ENCODE measurements at regions not wholly inside any gene's neighbourhood (a gene's known extent, or its start where the extent isn't known, plus 50 kb on each side); places are given as distances from the start of the nearest gene placed in this dataset.

DNA sequence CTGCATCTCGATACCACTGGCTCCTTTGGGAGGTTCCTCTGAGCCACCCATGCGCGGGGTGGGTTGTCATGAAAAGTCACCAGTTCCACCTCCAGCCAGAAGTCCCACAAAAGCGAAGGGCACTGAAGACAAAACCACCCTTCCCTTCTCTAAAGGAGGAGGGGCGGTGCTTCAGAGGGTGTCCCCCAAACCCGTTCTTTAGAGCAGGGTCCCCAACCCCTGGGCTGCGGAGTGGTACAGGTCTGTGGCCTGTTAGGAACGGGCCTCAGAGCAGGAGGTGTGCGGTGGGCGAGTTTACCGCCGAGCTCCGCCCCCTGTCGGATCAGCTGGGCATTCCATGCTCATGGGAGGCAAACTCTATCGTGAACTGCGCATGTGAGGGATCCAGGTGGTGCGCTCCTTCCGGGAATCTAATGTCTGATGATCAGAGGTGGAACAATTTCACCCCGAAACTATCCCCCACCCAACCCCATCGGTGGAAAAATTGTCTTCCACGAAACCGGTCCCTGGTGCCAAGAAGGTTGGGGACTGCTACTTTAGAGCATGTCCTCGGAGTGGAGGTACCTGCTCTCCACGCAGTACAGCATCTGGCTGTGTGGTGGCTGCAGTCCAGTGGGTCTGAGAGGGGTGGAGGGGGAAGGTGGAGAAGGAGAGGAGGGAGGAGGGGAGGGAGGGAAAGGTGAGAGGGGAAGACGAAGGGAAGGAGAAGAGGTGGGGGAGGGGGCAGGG is 72.9 kb upstream of the SEPTIN5 start:
- no peak overlapping the region for H3K4me3 ChIP-seq
- H3K9ac ChIP-seq: no peak overlapping the region
- no peak overlapping the region for H3K4me2 ChIP-seq
- H3K9me3 ChIP-seq (replicated peaks in 1 of 11): peaks cover 4 to 12% (median 8%) of the 10 kb centered on the region in 11 experiments
- TF ChIP-seq Cebpa-rat (IDR thresholded peaks at IDR 0.05): no peak
- H3K27me3 ChIP-seq: no peaks in the 10 kb centered on the region
- H3K27ac ChIP-seq: no peak overlapping the region
- H3K36me3 ChIP-seq: no peaks in the 10 kb centered on the region
- no peaks in the 10 kb centered on the region for H4K20me1 ChIP-seq
- H3K4me1 ChIP-seq: peaks cover 0 to 25% (median 16%) of the 10 kb centered on the region in 10 experiments; a peak in 18 of 20 replicates

DNA sequence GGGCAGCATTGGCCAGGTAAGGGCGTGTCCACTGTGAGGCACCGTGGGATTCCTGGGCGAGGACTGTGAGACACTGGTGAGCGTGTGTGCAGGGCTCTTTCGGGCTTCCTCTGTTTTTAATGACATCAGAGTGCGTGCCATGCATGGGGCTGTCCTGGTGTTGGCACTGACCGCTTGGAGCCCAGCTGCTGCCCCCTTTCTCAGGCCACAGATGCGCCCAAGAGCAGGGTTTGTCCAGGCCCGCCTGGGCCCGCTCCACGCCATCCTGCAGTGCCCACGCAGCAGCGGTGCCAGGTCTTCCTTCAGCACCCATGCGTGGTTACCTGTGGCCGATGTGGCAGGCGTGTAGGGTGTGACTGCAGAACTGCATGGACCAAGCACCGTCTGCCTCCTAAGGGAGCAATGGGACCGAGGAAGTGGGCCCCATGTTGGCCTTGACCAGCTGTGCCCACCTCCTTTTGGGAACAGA is 72.3 kb upstream of the SEPTIN5 start:
- H3K4me2 ChIP-seq: no peak overlapping the region
- H4K20me1 ChIP-seq: no peaks in the 10 kb centered on the region
- no peak overlapping the region for H3K9ac ChIP-seq
- H3K4me3 ChIP-seq: no peak overlapping the region
- H3K9me3 ChIP-seq (replicated peaks in 1 of 11): peaks cover 10 to 18% (median 14%) of the 10 kb centered on the region in 11 experiments
- H3K27me3 ChIP-seq: no peaks in the 10 kb centered on the region
- TF ChIP-seq Cebpa-rat (IDR thresholded peaks at IDR 0.05): no peak
- no peaks in the 10 kb centered on the region for H3K36me3 ChIP-seq
- H3K4me1 ChIP-seq: peaks cover 0 to 25% (median 16%) of the 10 kb centered on the region in 10 experiments; a peak in 18 of 20 replicates
- H3K27ac ChIP-seq: no peak overlapping the region

DNA sequence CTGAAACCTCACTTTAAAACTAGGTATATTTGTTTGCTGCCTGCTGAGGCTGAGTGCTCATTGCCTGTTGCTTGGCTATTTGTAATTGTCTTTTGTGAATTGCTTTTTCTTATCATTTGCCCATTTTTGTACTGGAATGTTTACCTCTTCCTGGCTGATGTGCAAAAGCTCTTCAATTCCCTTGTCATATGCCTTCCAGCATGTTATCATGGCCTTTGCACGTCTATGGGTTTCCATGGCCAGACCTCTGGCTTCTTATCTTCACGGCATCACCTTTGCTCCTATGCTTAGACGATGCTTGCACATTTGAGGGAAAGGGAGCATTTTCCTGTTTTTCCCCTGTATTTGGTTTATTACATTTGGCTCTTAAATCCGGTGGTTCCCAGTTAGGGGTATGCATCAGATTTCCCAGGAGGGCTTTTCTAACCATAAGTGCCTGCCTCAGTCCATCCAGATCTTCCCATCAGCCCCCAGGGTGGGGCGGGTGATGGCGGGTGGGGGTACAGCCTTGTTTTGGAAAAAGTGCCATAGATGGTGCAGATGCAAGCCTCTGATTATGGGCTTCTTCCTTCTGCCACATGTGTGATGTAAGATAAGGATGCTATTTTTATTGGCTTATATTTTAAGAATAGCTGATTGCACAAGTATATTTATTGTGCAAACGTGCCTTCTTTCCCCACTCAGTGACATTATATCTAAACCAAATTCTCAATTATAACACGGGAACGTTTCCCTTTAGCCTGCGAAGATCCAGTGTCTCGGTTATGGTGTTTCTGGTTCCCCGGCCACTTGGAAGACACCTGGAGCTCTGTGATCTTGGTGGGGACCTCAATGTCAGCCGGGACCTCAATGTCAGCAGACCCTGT is 70.6 kb upstream of the SEPTIN5 start:
- peak overlapping the region in 7 of 11 experiments; percentile 19 to 60 (median 45); a peak in 9 of 22 replicates for H3K27ac ChIP-seq
- TF ChIP-seq Cebpa-rat (IDR thresholded peaks at IDR 0.05): peak in 1 of 11 experiments; percentile 26; a peak in 1 of 22 replicates
- H3K4me1 ChIP-seq: peaks cover 0 to 23% (median 16%) of the 10 kb centered on the region in 10 experiments; a peak in 18 of 20 replicates
- peaks cover 26 to 34% (median 30%) of the 10 kb centered on the region in 11 experiments for H3K9me3 ChIP-seq (replicated peaks in 1 of 11)
- H3K4me3 ChIP-seq: no peak overlapping the region
- no peaks in the 10 kb centered on the region for H4K20me1 ChIP-seq
- H3K4me2 ChIP-seq: peak overlapping the region in 10 of 11 experiments; percentile 34 to 66 (median 49); a peak in 19 of 22 replicates
- H3K36me3 ChIP-seq: no peaks in the 10 kb centered on the region
- H3K27me3 ChIP-seq: no peaks in the 10 kb centered on the region
- H3K9ac ChIP-seq: peak overlapping the region in 1 of 11 experiments; percentile 21; a peak in 1 of 22 replicates

DNA sequence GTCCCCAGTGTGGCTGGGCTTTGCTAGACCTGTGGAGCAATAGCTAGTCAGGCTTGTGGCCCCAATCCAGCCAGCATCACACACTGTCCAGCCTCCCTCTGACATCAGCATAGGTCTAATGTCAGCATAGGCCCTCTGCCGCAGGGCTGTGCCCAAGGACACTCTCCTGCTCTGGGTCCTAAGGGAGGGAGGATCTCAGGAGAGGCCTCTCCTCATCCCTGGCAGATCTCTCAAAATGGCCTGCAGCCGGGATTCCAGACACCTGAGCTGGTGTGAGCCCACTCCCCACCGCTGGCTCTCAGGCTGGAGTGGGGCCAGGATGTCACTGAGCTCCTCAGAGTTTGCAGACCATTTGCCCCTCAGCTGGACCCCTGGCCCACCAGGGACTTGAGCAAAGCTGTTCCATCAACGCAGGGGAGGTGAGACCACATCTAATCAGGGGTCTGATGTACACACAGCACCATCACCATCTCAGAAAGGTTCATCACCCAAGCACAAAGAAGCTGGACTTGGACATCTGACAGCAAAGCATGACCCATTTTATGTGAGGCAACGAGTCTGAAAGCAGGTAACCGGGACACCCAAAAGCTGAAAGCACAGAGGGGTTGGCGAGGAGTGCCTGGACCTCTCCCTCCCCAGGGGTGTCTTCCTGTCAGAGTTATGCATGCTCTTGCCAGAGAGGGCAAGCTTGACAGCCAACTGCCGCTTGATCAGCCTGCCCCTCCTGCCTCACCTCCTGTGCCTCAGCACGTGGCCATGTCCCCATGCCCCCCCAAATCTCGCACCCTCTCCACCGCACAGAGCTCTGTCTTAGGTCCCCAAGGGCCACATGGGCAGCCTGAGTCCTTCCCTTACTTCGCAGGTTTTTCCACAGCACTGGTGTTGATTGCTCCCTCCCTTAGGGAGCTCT is 69.7 kb upstream of the SEPTIN5 start:
- Histone ChIP-seq H3K4me2 (peak overlapping the region in 10 of 11 experiments; percentile 34 to 66 (median 49); a peak in 19 of 22 replicates), H3K27me3 (no peaks in the 10 kb centered on the region), H3K9ac (peak overlapping the region in 1 of 11 experiments; percentile 21; a peak in 1 of 22 replicates), H3K4me3 (no peak overlapping the region), H3K4me1 (peaks cover 0 to 23% (median 16%) of the 10 kb centered on the region in 10 experiments; a peak in 18 of 20 replicates), H4K20me1 (no peaks in the 10 kb centered on the region), H3K36me3 (no peaks in the 10 kb centered on the region), H3K9me3 (replicated peaks in 1 of 11) (peaks cover 35 to 43% (median 39%) of the 10 kb centered on the region in 11 experiments), H3K27ac (peak overlapping the region in 7 of 11 experiments; percentile 19 to 60 (median 45); a peak in 10 of 22 replicates)
- no peak for TF ChIP-seq Cebpa-rat (IDR thresholded peaks at IDR 0.05)

DNA sequence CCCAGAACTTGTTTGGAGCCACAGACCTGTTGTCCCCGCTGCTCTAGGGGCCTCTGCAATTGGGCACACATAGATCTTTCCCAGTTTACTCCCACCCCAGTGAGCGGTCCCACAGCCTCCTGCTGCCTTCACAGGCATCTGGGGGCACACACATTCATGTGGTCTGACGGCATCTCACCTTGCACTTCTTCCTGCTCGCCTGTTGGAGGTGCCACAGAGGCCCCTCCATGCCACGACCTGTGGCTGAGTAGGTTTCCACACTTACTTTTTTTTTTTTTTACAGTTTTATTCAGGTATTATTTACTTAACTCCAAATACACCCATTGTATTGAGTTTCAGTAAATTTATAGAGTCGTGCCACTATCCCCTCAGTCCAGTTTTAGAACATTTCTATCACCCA is 68.9 kb upstream of the SEPTIN5 start:
- H3K4me2 ChIP-seq: peak overlapping the region in 1 of 11 experiments; percentile 54; a peak in 1 of 22 replicates
- no peak for TF ChIP-seq Cebpa-rat (IDR thresholded peaks at IDR 0.05)
- H3K4me1 ChIP-seq: peaks cover 0 to 23% (median 16%) of the 10 kb centered on the region in 10 experiments; a peak in 18 of 20 replicates
- no peak overlapping the region for H3K9ac ChIP-seq
- no peak overlapping the region for H3K27ac ChIP-seq
- no peak overlapping the region for H3K4me3 ChIP-seq
- no peaks in the 10 kb centered on the region for H4K20me1 ChIP-seq
- peaks cover 37 to 48% (median 45%) of the 10 kb centered on the region in 11 experiments for H3K9me3 ChIP-seq (replicated peaks in 1 of 11)
- H3K36me3 ChIP-seq: no peaks in the 10 kb centered on the region
- no peaks in the 10 kb centered on the region for H3K27me3 ChIP-seq

DNA sequence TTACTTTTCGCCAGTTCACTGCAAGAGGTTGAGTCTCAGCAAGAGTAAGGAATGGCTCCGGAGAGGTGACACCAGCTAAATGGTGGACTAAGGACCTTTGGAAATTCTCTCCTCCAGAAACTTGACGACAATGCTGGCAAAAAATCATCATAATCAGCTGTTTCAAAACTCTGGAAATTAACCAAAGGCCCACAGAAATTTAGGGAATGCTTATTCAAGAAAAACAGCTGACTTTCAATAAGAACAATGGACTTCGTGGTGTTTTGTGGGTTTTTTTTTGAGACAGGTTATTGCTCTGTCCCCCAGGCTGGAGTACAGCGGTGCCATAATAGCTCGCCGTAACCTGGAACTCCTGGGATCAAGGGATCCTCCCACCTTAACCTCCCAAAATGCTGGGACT is 68.4 kb upstream of the SEPTIN5 start:
- Histone ChIP-seq H3K4me2 (no peak overlapping the region), H3K4me3 (no peak overlapping the region), H3K9ac (no peak overlapping the region), H3K27me3 (no peaks in the 10 kb centered on the region), H3K4me1 (peaks cover 0 to 23% (median 16%) of the 10 kb centered on the region in 10 experiments; a peak in 18 of 20 replicates), H3K9me3 (replicated peaks in 1 of 11) (peaks cover 37 to 48% (median 45%) of the 10 kb centered on the region in 11 experiments), H3K27ac (no peak overlapping the region), H3K36me3 (no peaks in the 10 kb centered on the region), H4K20me1 (no peaks in the 10 kb centered on the region)
- TF ChIP-seq Cebpa-rat (IDR thresholded peaks at IDR 0.05): no peak

DNA sequence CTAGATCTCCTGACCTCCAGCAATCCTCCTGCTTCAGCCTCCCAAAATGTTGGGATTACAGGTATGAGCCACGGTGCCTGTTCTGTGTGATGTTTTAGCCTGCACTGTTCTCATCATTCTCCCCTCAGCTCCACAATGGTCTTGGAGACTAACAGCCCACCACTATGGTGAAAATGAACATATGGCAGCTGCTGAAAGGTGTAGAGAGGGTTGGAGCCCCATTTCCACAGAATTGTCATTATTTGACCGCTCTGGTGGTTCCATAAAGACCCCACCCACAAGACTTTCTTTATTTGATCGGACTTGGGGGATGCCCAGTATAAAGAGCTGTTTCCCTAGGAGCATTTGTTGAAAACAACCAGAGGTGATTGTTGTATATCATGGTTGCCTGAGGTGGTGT is 67.9 kb upstream of the SEPTIN5 start:
- H3K27me3 ChIP-seq: no peaks in the 10 kb centered on the region
- H4K20me1 ChIP-seq: no peaks in the 10 kb centered on the region
- no peaks in the 10 kb centered on the region for H3K36me3 ChIP-seq
- no peak overlapping the region for H3K4me2 ChIP-seq
- peaks cover 37 to 48% (median 45%) of the 10 kb centered on the region in 11 experiments for H3K9me3 ChIP-seq (replicated peaks in 1 of 11)
- H3K27ac ChIP-seq: no peak overlapping the region
- TF ChIP-seq Cebpa-rat (IDR thresholded peaks at IDR 0.05): no peak
- H3K4me3 ChIP-seq: no peak overlapping the region
- no peak overlapping the region for H3K9ac ChIP-seq
- H3K4me1 ChIP-seq: peaks cover 0 to 23% (median 16%) of the 10 kb centered on the region in 10 experiments; a peak in 18 of 20 replicates

DNA sequence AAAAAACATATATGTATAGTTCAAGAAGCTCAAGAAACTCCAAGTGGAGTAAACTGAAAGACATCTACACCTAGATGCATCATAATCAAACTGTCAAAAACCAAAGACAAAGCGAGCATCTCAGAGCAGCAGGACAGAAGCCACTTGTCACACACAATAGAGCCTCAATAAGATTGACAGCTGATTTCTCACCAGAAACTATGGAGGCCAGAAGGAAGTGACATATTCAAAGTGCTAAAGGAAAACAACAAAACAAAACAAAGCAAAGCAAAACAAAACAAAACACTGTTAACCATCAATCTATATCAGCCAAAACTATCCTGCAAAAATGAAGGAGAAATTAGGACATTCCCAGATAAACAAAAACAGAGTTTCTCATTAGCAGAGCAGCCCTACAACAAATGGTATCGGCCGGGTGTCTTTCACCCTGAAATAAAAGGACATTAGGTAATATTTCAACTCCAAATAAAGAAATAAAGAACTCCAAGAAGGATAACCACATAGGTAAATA is 65.8 kb upstream of the SEPTIN5 start:
- Histone ChIP-seq H3K36me3 (no peaks in the 10 kb centered on the region), H3K27ac (no peak overlapping the region), H3K4me2 (no peak overlapping the region), H4K20me1 (no peaks in the 10 kb centered on the region), H3K27me3 (no peaks in the 10 kb centered on the region), H3K4me3 (no peak overlapping the region), H3K9me3 (replicated peaks in 1 of 11) (peaks cover 37 to 48% (median 45%) of the 10 kb centered on the region in 11 experiments), H3K9ac (no peak overlapping the region), H3K4me1 (peaks cover 0 to 18% (median 14%) of the 10 kb centered on the region in 10 experiments; a peak in 18 of 20 replicates)
- no peak for TF ChIP-seq Cebpa-rat (IDR thresholded peaks at IDR 0.05)
